22Rv1 (cell line): ENCODE measurements at regions not wholly inside any gene's neighbourhood (a gene's known extent, or its start where the extent isn't known, plus 50 kb on each side); places are given as distances from the start of the nearest gene placed in this dataset.

Experiments
- ZFX ChIP-seq: fragments of 450-650 bp; IDR thresholded peaks from 2 replicates; pipeline ENCODE4 v1.6.1; 2017; ENCODE audit warnings: antibody characterized with exemption, borderline replicate concordance
- TF ChIP-seq, protein P1 (sequence below): fragments of 450-650 bp; IDR thresholded peaks from 2 replicates; pipeline ENCODE4 v1.5.1; 2017; ENCODE audit warnings: mild to moderate bottlenecking

DNA sequence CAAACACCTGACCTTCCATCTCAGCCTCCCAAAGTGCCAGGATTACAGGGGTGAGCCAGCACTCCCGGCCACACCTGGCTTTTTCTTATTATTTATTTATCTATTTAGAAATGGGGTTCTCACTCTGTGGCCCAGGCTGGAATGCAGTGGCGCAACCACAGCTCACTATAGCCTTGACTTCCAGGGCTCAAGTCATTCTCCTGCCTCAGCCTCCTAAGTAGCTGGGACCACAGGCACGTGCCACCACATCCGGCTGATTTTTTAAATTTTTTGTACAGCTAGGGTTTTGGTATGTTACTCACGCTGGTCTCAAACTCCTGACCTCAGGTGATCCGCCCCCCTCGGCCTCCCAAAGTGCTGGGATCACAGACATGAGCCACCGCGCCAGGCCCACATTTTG lies 56.9 kb upstream of the MYL10 start:
- TF ChIP-seq, protein P1, sequence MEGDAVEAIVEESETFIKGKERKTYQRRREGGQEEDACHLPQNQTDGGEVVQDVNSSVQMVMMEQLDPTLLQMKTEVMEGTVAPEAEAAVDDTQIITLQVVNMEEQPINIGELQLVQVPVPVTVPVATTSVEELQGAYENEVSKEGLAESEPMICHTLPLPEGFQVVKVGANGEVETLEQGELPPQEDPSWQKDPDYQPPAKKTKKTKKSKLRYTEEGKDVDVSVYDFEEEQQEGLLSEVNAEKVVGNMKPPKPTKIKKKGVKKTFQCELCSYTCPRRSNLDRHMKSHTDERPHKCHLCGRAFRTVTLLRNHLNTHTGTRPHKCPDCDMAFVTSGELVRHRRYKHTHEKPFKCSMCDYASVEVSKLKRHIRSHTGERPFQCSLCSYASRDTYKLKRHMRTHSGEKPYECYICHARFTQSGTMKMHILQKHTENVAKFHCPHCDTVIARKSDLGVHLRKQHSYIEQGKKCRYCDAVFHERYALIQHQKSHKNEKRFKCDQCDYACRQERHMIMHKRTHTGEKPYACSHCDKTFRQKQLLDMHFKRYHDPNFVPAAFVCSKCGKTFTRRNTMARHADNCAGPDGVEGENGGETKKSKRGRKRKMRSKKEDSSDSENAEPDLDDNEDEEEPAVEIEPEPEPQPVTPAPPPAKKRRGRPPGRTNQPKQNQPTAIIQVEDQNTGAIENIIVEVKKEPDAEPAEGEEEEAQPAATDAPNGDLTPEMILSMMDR: no peak
- TF ChIP-seq ZFX: no peak
